IPS-11a (cell line): ENCODE measurements at regions not wholly inside any gene's neighbourhood (a gene's known extent, or its start where the extent isn't known, plus 50 kb on each side); places are given as distances from the start of the nearest gene placed in this dataset.
"Not testable (repeated sequence)": the region's sequence is repeated elsewhere in the genome, so short reads cannot be mapped to it uniquely, and the experiment has no call there.

ENCODE experiments used
- H3K4me3 ChIP-seq: one replicate; pipeline ENCODE4 v1.5.1; 2013; ENCODE audit warnings: low read depth, low read length, control low read depth

- H3K4me3 ChIP-seq: no peak overlapping the region
Measured at GRCh38 chr4:57199267-57199666, 89.1 kb upstream of the IGFBP7 start.

GRCh38 chr4:57195622-57196021 is 85.4 kb upstream of the IGFBP7 start:
- H3K4me3 ChIP-seq: no peak overlapping the region

GRCh38 chr4:57194068-57194611 is 84.0 kb upstream of the IGFBP7 start:
- no peak overlapping the region for H3K4me3 ChIP-seq

GRCh38 chr4:57193209-57193810 is 83.1 kb upstream of the IGFBP7 start:
- H3K4me3 ChIP-seq: no peak overlapping the region

- H3K4me3 ChIP-seq: no peak overlapping the region
Measured at GRCh38 chr4:57191523-57192034, 81.4 kb upstream of the IGFBP7 start.

- no peak overlapping the region for H3K4me3 ChIP-seq
Measured at GRCh38 chr4:57190601-57191481, 80.7 kb upstream of the IGFBP7 start.

GRCh38 chr4:57187246-57187645 is 77.1 kb upstream of the IGFBP7 start:
- H3K4me3 ChIP-seq: no peak overlapping the region

- H3K4me3 ChIP-seq: no peak overlapping the region
Measured at GRCh38 chr4:57184378-57185029, 74.3 kb upstream of the IGFBP7 start.

- no peak overlapping the region for H3K4me3 ChIP-seq
Measured at GRCh38 chr4:57182132-57182874, 72.1 kb upstream of the IGFBP7 start.

- not testable (repeated sequence) for H3K4me3 ChIP-seq
Measured at GRCh38 chr4:57173136-57173535, 63.0 kb upstream of the IGFBP7 start.

- no peak overlapping the region for H3K4me3 ChIP-seq
Measured at GRCh38 chr4:57172065-57172464, 61.9 kb upstream of the IGFBP7 start.

- no peak overlapping the region for H3K4me3 ChIP-seq
Measured at GRCh38 chr4:57168982-57169381, 58.8 kb upstream of the IGFBP7 start.

GRCh38 chr4:57163530-57164459 is 53.6 kb upstream of the IGFBP7 start:
- H3K4me3 ChIP-seq: peak overlapping the region; percentile 42

GRCh38 chr4:57162499-57163019 is 52.4 kb upstream of the IGFBP7 start:
- no peak overlapping the region for H3K4me3 ChIP-seq
